22Rv1 (cell line): ENCODE measurements at regions not wholly inside any gene's neighbourhood (a gene's known extent, or its start where the extent isn't known, plus 50 kb on each side); places are given as distances from the start of the nearest gene placed in this dataset.

Experiments used
- H3K27ac ChIP-seq: fragments of 450-650 bp; 2 replicates; pipeline ENCODE4 v1.5.1; 2017
- ZFX ChIP-seq: fragments of 450-650 bp; IDR thresholded peaks from 2 replicates; pipeline ENCODE4 v1.6.1; 2017; ENCODE audit warnings: antibody characterized with exemption, borderline replicate concordance
- TF ChIP-seq, protein P1 (sequence below): fragments of 450-650 bp; IDR thresholded peaks from 2 replicates; pipeline ENCODE4 v1.5.1; 2017; ENCODE audit warnings: mild to moderate bottlenecking

DNA sequence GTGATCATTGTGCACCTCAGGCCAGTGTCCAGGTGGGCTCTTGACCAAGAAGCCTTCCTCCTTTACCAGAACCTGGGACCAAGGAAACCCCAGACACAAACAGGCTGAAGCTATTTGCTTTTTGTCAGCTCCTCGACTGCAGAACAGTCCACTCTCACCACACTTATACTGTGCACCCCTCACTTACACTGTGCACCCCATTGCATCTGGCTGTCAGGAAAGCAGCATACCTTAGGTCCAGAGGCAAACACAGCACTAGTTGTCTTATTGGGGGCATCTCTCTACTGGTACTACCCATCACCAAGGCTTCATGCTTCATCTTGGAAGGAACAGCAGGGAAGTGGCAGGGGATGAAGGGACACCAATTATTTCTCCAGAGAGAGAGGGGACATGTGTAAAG, 198.1 kb downstream of the CXCL12 start:
- TF ChIP-seq ZFX, result no peak
- no peak overlapping the region for H3K27ac ChIP-seq

DNA sequence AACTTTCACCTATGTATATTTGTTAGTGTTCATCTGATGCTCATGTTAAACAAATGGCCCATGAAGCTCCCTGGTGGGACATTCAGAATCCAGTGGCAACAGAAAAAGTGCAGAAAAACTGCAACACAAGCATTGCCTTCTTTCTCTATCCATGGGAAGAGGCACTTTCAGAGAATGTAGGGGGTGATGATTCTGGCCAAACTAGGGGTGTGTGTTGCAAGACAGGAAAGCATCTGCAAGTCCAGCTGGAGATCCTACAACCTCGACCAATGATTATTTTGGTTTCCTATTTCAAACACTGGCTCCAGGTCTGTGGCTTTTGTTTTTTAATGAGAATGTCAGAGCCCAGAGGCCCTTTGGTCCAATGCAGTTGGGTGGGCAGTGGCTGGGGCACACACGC, 198.7 kb downstream of the CXCL12 start:
- TF ChIP-seq, protein P1, sequence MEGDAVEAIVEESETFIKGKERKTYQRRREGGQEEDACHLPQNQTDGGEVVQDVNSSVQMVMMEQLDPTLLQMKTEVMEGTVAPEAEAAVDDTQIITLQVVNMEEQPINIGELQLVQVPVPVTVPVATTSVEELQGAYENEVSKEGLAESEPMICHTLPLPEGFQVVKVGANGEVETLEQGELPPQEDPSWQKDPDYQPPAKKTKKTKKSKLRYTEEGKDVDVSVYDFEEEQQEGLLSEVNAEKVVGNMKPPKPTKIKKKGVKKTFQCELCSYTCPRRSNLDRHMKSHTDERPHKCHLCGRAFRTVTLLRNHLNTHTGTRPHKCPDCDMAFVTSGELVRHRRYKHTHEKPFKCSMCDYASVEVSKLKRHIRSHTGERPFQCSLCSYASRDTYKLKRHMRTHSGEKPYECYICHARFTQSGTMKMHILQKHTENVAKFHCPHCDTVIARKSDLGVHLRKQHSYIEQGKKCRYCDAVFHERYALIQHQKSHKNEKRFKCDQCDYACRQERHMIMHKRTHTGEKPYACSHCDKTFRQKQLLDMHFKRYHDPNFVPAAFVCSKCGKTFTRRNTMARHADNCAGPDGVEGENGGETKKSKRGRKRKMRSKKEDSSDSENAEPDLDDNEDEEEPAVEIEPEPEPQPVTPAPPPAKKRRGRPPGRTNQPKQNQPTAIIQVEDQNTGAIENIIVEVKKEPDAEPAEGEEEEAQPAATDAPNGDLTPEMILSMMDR, result no peak
- no peak for TF ChIP-seq ZFX
- no peak overlapping the region for H3K27ac ChIP-seq

- no peak overlapping the region for H3K27ac ChIP-seq
- TF ChIP-seq, protein P1, result no peak
- no peak for TF ChIP-seq ZFX
Measured at GRCh38 chr10:44185315-44185666, 199.6 kb downstream of the CXCL12 start.

GRCh38 chr10:44184633-44185314, 200.1 kb downstream of the CXCL12 start:
- TF ChIP-seq, protein P1, result no peak
- no peak for TF ChIP-seq ZFX

DNA sequence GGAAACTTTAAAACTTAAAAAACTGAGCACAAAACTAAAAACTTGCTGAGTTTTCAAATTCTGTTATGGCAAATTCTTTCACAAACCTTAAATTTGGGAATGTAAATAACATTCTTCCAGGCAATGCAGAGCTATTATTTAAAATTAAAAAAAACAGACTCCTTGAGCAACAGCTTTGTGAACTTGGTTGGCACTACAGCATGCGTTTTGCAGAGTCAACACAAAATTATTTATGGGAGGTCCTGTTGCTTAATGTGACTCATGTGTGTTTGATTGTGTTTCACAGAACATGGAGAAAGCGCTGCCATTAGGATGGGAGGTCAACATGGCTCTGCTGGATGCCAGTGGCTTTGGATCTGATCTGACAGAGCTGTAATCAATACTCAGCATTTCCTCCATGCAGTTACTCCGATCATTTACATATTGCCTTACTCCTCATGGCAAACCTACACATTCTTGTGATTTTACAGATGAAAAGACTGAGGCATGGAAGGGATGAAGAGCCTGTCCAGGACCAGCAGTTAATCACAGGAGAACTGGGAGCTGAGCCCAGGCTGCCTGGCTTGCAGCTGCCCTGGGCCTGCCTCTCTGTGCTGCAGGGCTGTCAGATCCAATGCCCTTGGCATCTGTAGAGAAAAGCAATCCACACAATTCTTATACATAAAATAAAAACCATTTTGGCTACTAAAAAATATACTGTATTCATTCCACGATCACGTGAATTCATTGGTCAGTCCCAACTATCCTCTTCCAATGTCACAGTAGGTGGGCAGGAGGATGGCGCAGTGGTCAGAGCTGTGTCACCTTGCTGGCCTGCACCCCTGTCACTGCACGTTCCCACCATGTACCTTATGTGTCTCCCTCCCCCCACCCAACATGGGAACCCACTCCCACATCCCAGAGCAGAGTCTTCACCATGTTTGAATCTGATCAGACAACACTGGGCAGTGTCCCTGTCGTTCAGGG, 200.9 kb downstream of the CXCL12 start:
- H3K27ac ChIP-seq, result no peak overlapping the region
- TF ChIP-seq, protein P1, result no peak
- no peak for TF ChIP-seq ZFX

More at GRCh38 chr10:44184633-44185314, 200.1 kb downstream of the CXCL12 start:
- no peak overlapping the region for H3K27ac ChIP-seq

DNA sequence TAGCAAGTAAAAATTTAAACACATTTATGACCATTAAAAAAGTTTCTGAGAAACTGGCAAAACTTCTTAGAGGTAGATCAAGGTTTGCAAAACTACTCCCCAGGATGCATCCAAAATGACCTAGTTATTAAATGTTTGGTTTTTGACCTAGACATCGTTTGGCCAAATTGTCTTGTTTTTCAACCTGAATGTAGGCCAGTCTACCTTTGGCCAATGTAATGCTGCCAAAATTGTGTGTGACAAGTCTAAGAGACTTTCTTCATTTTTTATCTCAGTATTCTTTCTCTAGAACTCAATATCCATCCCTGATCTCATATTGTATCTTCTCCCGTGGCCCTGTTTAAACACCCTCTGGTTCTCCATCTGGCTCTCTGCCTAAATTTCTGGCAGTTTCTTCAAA, 202.0 kb downstream of the CXCL12 start:
- TF ChIP-seq, protein P1, result no peak
- TF ChIP-seq ZFX, result no peak
- H3K27ac ChIP-seq, result no peak overlapping the region

DNA sequence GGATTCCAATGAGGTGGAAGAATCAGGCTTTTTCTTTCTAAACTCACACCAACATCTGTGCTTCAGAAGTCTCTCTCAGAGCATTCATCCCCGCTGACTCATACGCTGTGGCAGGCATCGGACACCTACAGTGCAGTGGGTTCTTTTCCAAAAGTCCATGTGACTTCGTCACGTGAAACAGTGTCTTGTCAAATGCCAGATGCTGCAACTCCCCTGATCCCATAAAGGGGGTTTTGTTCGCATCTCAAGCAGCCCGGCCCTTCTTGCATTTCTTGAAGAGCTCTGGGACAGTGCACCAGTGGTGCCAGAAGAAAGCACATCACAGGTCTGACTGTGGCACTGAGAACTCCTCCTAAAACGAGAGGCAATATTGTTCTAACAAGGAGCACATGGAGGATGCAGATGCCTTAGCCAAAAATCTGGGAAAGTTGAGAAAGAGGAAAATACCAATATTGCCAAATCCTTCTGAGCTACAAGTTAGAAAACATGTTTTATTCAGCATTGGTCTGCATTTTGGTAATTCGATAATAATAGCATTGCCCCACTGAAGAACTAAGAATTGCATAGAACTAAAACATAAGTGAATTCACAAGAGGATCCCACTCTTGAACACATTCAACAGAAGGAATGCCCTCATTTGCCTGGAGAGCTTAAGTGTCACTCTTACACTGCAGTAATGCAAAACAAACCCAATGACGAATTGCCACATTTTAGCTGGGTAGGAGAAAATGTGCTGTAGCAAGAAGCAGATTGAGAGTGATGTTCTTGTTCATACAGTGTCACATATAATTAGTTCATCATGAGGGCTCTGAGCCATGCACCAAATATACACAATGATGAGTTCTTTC, 204.4 kb downstream of the CXCL12 start:
- no peak overlapping the region for H3K27ac ChIP-seq
- TF ChIP-seq ZFX, result no peak
- TF ChIP-seq, protein P1, result no peak
